Colonic mucosa (tissue), 4 donors: ENCODE measurements at regions not wholly inside any gene's neighbourhood (a gene's known extent, or its start where the extent isn't known, plus 50 kb on each side); places are given as distances from the start of the nearest gene placed in this dataset.
A peak's percentile ranks its signal among the peaks of the same experiment; 100 is the strongest.

Source experiments
- DNase-seq: peaks from one replicate; pipeline ENCODE4 v3.0.0-alpha.2; 2020
- H3K27ac ChIP-seq: fragments of 200-600 bp; one replicate; pipeline ENCODE4 v1.8.0; 2021
- H3K27me3 ChIP-seq: fragments of 200-600 bp; one replicate; pipeline ENCODE4 v1.8.0; 2021
- H3K36me3 ChIP-seq: fragments of 200-600 bp; one replicate; pipeline ENCODE4 v1.8.0; 2021
- H3K4me1 ChIP-seq: fragments of 200-600 bp; one replicate; pipeline ENCODE4 v1.8.0; 2021; ENCODE audit warnings: mild to moderate bottlenecking
- H3K4me3 ChIP-seq: fragments of 200-600 bp; one replicate; pipeline ENCODE4 v1.8.0; 2021
- H3K9ac ChIP-seq, 2 donors: one replicate each; pipeline ENCODE4 v1.7.0; 2013; ENCODE audit warnings: control low read depth in 2 of 2, low read depth in 2 of 2, low read length in 2 of 2
- H3K9me3 ChIP-seq: fragments of 200-600 bp; one replicate; pipeline ENCODE4 v1.8.0; 2021
- intact Hi-C: fragments of 100-400 bp; cut with DNase I; formaldehyde crosslinking; loops from one replicate; pipeline ENCODE4 v1.14.1; 2022
- TF ChIP-seq, protein P1 (sequence below): fragments of 200-600 bp; IDR thresholded peaks from one replicate; pipeline ENCODE4 v1.8.0; 2022; ENCODE audit warnings: antibody characterized with exemption, mild to moderate bottlenecking
- donor health status: healthy.
- donor health status: DM: no; HTN: no; CAD: no.
- donor health status: DM: no; HTN: no; CAD: no.

DNA sequence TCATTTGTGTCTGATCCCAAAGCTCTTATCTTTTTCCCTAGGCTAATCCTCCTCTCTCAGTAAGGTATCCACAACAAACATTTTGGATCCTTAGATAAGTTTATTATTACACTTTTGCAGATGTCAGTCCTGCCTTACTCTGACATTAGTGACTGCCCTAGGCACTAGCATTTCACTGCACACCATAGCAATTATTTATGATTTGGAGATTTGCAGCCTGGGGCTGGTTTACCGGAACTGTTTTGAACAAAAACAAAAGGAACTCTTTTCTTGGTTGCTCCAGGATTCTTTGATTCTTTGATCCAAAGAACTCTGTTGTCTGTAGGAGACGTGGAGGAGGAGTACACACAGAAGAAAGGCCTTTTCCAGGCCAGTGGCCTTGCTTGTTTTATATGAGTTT lies 80.4 kb downstream of the EDNRB start:
- H3K27me3 ChIP-seq: no peaks in the 10 kb centered on the region
- no peak overlapping the region for H3K27ac ChIP-seq
- H3K9ac ChIP-seq: no peak overlapping the region
- H3K4me3 ChIP-seq: no peak overlapping the region
- H3K9me3 ChIP-seq: no peaks in the 10 kb centered on the region
- H3K36me3 ChIP-seq: no peaks in the 10 kb centered on the region
- DNase-seq: no peak
- TF ChIP-seq, protein P1, sequence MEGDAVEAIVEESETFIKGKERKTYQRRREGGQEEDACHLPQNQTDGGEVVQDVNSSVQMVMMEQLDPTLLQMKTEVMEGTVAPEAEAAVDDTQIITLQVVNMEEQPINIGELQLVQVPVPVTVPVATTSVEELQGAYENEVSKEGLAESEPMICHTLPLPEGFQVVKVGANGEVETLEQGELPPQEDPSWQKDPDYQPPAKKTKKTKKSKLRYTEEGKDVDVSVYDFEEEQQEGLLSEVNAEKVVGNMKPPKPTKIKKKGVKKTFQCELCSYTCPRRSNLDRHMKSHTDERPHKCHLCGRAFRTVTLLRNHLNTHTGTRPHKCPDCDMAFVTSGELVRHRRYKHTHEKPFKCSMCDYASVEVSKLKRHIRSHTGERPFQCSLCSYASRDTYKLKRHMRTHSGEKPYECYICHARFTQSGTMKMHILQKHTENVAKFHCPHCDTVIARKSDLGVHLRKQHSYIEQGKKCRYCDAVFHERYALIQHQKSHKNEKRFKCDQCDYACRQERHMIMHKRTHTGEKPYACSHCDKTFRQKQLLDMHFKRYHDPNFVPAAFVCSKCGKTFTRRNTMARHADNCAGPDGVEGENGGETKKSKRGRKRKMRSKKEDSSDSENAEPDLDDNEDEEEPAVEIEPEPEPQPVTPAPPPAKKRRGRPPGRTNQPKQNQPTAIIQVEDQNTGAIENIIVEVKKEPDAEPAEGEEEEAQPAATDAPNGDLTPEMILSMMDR: no peak
- no peaks in the 10 kb centered on the region for H3K4me1 ChIP-seq
- intact Hi-C loops: no loop called here

DNA sequence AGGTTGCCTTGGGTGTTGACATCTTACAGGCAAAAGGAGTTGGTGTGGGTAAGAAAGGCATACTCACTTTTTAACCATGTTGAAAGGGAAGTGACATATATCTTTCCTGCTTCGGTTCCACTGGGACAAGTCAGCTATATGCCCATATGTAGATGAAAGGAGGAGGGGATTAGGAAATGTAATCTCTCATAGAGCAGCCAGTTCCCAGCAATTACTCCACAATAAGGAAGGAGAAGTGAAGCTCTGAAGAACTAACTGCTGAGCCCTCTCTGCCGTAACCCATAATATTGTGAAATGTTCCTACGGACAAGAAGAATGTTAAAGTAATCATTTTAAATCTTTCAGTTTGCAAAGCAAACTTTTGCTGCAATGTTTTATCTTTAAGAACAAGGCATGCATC lies 82.2 kb downstream of the EDNRB start:
- H3K4me1 ChIP-seq: no peaks in the 10 kb centered on the region
- no peaks in the 10 kb centered on the region for H3K36me3 ChIP-seq
- TF ChIP-seq, protein P1: no peak
- intact Hi-C loops: no loop called here
- no peaks in the 10 kb centered on the region for H3K27me3 ChIP-seq
- H3K9me3 ChIP-seq: no peaks in the 10 kb centered on the region
- no peak overlapping the region for H3K4me3 ChIP-seq
- no peak for DNase-seq
- peak overlapping the region; percentile 22 for H3K27ac ChIP-seq
- no peak overlapping the region for H3K9ac ChIP-seq

DNA sequence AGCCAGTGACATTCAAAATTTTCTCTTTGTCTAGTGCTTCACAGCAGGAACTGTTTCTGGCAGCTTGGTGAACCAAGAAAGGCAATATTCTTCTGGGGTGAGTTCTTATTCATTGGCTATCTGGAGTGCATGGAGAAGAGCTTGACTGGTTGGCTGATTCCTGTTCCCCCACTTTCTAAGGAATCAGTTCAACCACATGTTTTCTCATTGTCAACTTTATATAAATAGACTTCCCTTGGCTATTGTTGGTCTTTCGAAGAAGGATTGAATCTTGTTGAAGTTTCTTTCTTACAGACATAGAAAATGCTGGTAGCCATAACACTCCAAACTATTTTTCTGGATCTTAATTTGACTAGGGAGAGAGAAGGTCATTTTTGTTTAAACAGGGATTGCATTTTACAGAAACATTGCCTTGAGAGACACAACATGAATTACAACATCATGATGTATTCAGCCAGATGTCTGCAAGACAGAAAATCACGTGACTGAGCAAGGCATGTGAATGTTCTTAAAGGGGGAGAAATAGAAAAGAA lies 85.2 kb downstream of the EDNRB start:
- H3K9me3 ChIP-seq: no peaks in the 10 kb centered on the region
- intact Hi-C loops: no loop called here
- no peaks in the 10 kb centered on the region for H3K36me3 ChIP-seq
- no peak for DNase-seq
- TF ChIP-seq, protein P1: no peak
- H3K27me3 ChIP-seq: no peaks in the 10 kb centered on the region
- H3K27ac ChIP-seq: peak overlapping the region; percentile 25
- no peak overlapping the region for H3K4me3 ChIP-seq
- no peak overlapping the region for H3K9ac ChIP-seq
- H3K4me1 ChIP-seq: no peaks in the 10 kb centered on the region

DNA sequence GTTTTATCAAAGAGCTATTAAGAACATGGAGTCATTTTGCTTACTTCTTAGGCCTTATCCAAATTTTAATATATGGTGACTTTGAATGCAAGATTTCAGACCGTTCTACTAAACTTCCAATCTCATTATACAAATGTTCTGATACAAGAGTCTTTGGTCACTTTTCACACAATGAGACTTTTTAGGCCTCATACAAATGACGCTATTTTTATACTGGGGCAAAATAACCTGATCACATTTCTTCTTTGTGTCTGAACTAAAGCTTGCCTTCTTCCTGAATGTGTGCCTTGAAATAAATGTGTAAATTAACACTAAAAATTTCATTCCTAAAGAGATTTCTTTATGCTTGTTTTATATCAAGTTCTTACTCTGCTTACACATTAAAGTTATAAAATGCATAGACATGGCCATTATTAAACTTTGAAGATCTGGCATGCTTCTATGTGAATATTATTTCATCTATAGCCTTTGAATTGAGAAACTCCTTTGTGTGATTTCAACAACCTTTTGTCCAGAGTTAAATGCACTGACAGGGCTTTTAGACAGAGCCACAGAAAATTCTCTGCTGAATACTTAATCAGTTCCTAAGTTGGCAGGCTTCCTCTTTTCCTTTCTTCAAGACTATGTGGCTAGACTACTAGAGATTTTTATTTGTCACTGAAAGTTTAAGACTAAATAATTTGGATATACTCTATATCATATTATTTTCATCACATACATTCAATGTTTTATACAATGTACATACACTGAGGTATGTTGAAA lies 86.1 kb downstream of the EDNRB start:
- no peaks in the 10 kb centered on the region for H3K36me3 ChIP-seq
- H3K27ac ChIP-seq: no peak overlapping the region
- intact Hi-C loops: no loop called here
- H3K9ac ChIP-seq: no peak overlapping the region
- H3K4me1 ChIP-seq: no peaks in the 10 kb centered on the region
- DNase-seq: no peak
- no peak overlapping the region for H3K4me3 ChIP-seq
- H3K9me3 ChIP-seq: no peaks in the 10 kb centered on the region
- no peaks in the 10 kb centered on the region for H3K27me3 ChIP-seq
- TF ChIP-seq, protein P1: no peak

DNA sequence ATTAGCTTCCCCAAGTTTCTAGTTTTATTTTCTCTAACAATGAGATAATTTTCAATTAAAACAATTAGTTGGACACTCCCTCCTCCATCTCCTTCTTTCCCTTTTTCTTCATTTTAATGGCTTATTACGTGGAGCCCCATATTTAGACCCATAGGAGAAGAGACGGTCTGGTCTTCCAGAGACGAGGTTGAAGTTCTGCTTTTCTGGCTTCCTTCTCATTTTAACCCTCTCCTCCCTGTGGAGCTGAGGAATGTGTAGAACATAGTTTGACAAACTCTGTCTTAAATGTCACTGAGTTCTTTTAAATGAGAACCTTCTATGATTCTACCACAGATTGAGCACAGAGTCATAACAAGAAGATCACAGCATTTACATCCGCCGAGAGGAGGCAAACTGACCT lies 86.8 kb downstream of the EDNRB start:
- no peaks in the 10 kb centered on the region for H3K4me1 ChIP-seq
- H3K27me3 ChIP-seq: no peaks in the 10 kb centered on the region
- no peaks in the 10 kb centered on the region for H3K9me3 ChIP-seq
- no peak overlapping the region for H3K27ac ChIP-seq
- intact Hi-C loops: no loop called here
- H3K9ac ChIP-seq: no peak overlapping the region
- H3K4me3 ChIP-seq: no peak overlapping the region
- TF ChIP-seq, protein P1: no peak
- no peak for DNase-seq
- no peaks in the 10 kb centered on the region for H3K36me3 ChIP-seq
